Right kidney (tissue), 1 donor: ENCODE measurements at regions not wholly inside any gene's neighbourhood (a gene's known extent, or its start where the extent isn't known, plus 50 kb on each side); places are given as distances from the start of the nearest gene placed in this dataset.
"Not testable (repeated sequence)": the region's sequence is repeated elsewhere in the genome, so short reads cannot be mapped to it uniquely, and the experiment has no call there.

Experiments
- DNase-seq: peaks from one replicate; pipeline ENCODE4 v3.0.0-alpha.2; 2016

DNA sequence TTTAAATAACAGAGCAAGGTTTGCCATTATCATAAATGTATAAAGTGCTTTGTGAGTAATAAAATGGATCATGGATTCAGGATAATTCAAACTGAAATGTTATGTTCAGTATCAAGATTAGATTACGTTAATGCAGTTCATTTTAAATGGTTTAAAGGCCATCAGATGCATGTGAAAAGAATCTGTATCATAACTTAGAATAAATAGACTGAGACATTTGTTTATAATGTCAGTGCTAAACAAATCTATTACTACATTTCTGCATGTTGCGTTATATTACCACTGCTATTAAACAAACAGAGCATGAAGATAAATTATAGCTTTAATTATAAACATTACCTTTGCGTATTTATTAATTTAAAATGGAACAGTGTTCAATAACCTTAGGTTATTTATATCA lies 160.2 kb downstream of the TOX3 start:
- DNase-seq, result no peak

DNA sequence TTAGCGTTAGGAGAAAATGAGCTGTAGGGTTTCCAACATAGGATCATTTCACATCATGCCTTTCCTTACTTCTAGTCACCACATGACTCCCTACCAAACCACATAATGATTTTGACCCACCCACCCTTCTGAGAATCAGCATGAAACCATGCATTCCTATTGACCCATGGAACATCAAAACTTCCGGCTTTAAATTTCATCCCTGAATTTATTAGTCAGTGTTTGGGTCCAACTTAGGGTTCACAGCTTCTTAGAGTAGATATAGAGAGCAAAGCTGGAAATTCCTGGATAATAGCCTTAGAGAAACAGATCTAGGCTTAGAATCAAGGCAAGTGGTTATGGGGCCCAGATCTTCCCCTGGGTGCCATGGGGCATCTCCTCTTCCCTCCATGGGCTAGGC lies 162.6 kb downstream of the TOX3 start:
- DNase-seq, result no peak

DNA sequence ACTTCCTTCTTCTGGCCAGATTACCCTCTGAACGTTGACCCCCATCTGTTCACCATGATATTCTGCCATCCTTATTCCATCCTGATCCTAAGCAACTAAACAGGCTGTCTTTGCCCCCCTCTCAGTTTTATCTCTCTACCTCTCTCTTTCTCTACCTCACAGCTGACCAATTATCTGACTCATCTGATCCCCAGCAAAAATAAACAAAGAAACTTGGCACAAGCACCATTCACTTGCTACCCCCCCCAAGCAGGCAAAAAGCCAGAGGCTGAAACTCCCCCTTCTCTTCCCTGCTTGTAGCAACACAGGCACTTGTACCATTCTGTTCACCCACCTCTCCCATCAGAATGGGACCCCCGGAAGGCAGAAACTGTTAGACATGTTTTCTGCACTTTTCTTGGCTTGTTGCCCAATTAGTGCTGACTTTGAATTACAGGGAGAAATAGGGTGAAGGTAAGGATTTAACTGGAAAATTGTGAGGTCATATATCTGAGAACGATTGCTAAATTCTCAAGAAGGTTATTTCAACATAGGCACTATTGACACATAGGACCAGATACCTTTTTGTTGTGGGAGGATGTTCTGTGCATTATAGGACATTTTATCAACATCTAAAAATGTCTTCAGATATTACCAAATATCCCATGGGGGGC lies 163.2 kb downstream of the TOX3 start:
- DNase-seq, result no peak

DNA sequence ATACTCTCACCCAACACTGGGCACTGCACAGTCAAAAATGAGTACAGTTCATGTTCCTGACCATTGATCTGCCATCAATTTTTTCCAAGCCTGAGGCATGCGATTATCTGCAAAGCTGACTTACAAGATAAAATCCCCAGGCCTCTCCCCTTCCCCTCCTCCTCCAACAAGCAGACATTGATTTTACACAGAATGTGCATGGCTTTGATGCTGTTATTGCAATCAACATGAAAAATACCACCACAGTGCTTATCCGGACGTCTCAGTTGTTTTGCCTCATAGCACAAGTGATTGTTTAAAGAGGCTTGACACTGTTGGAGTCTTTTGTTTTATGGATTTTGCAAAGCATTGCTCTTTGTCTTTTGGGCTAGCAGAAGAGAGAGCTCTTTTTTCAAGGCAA lies 163.8 kb downstream of the TOX3 start:
- DNase-seq, result no peak

DNA sequence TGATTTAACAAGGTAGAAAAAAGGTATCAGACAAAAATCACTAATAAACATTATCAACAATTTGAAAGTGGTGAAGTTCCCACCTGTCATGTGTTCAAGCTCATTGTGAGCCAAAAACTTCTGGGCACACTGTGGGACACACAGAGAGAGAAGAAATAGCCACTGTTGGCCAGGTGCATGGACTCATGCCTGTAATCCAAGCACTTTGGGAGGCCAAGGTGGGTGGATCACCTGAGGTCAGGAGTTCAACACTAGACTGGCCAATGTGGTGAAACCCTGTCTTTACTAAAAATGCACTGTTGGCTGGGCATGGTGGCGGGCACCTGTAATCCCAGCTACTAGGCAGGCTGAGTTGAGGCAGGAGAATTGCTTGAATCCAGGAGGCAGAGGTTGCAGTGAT lies 167.4 kb downstream of the TOX3 start:
- DNase-seq, result no peak

DNA sequence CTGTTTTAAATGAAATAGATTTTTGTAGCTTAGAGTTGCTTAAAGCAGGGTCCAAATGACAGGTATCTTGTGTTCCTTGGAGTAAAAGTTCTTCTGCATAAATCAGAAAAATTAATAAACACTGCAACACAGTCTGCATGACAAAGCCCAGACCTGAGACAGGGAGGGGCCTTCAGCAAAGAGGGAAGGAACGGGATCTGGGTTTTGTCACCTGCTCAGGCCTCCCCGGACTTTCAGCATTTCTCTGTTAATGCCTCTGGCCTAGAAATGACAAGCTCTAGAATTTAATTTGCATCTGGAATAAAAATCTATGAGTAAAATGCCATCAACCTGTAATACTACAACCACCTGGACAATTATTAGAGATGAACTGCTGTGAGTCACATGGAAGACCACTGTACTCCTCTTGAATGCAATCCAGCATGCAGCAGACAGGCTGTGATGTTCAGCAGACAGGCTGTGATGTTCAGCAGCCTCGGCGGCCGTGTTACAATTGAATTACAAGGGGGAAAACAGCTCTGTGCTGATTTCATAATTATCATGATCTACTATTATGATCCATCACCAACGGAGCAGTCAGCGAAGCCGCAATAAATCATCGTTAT lies 170.2 kb downstream of the TOX3 start:
- no peak for DNase-seq

DNA sequence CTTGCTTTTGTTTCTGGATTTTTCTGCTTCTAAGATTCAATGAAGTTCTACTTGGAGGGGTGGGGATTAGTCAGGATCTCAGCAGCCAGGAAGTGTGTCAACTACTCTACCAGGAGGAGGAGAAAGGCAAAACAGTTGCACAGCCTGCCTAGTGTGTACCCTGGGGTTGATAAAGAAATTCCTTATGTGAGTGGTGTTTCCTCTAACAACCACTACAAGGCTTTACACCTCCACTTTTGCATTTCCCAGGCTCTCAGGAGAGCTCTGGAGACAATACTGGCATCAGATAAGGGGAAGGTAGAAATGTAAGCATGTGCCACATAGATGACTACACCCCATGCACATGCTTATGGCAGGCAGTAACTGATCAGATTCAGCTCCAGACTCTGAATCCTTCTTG lies 174.6 kb downstream of the TOX3 start:
- DNase-seq, result no peak

DNA sequence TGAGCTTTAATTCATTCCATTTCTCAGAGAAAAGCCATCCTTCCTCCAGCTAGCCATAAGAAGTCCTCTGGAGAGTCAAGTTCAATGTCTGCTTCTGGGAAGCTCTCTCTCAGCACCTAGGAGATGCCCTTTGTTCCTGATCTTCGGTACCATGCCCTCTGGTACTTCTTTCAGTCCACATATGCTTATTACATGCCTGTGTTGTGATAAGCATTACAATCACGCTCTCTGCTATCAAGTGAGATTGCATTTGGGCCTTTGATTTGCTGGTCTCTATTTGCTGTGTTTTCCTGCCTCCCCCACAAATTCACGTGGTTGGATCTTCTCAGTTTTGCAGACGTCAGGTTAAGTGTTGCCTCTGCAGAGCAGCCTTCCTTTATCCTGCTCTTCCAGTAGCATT lies 178.1 kb downstream of the TOX3 start:
- DNase-seq, result no peak

DNA sequence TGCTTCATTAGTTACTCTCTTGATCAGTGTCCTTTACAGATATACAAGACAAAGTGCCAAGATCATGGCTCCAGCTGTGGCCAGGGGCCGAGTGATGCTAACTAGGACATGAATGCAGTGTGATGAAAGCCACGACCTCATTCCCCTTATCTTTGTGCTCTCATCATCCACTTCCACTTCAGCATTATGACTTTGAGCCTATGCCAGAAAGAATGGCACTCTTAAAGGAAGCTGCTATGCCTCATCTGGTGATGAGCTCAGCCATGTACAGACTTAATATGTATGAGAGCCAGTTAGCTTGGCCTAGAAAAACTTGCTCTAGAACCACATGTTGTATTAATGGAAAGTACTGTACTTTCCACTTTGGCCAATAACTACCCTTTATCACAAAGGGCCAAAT lies 179.1 kb downstream of the TOX3 start:
- DNase-seq, result no peak

DNA sequence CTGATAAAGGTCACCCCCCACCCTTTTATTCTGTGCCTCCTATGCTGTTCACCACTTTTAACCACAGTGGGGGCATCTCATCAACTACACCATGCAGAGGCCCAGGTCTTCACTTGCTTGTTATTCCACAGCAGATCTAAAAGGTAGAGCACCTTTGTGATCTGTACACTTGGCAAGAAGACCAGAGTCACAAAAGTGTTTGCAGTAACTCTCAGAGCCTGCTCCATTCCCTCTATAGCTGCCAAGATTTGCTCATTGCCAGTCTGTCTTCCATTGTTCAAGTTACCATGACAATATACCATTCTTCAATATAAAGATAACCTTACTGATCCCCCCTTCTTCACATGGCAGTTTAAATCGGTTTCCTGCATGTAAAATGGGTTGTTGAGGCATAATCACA lies 180.0 kb downstream of the TOX3 start:
- no peak for DNase-seq

DNA sequence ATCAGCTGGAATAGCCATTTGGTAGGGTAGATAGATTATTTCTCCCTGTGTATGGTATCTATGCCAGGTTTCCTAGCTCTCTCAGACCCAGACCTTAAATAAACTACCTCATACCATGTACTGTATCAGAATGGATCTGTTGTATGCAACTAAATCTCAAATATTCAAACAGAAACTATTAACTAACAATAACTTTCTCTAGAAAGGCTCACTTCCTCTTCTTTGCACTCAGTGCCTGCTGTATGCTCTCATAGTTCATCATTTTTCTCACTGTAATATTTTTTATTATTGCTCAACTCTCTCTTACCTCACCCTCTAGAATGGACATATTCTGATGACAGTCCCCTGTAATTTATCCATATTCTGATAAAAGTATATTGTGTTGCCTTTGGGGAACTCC lies 182.4 kb downstream of the TOX3 start:
- no peak for DNase-seq

DNA sequence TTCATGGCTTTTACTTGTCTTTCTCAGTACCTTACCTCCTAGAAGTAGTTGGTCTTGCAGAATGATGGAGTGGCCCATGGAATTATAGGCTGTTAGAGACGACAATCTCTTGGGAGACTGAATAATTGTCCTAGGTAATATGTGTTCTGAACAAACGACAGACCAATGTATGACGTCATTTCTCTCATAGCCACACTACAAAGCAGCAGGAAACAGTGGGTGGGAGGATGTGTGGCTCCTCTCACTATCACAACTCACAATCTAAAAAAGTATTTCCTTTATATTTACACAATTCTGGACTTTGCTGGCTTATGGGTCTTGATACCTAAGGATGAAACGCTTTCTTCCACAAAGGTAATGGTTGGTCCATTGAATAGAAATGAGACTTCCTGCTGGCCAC lies 183.9 kb downstream of the TOX3 start:
- no peak for DNase-seq

DNA sequence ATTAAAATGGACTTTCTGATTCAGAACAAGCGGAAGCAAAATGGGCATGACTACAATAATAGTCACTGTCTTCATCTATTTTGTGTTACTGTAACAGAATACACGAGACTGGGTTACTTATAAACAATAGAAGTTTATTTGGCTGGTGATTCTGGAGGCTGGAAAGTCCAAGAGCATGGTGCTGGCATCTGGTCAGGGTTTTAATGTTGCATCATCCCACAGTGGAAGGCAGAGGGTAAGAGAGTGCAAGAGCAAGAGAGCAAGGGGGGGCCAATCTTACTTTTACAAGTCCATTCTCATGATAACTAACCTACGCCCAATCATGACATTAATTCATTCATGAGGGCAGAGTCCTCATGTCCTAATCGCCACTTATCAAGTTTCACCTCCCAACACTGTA lies 189.2 kb downstream of the TOX3 start:
- no peak for DNase-seq

DNA sequence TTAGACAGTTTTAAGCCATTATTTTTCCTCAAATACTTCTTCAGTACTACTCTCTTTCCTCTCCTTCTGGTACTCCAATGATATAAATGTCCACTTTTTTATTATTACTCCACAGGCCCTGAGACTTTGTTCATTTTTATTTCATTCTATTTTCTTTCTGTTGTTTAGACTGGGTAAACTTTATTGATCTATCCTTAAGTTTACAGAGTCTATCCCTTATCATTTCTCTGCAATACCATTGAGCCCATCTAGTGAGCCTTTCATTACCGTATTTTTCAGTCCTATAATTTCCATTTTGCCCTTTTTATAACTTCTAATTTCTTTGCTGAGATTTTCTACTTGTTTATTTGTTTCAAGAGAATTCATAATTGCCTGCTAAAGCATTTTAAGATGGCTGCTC lies 193.7 kb downstream of the TOX3 start:
- DNase-seq, result no peak

DNA sequence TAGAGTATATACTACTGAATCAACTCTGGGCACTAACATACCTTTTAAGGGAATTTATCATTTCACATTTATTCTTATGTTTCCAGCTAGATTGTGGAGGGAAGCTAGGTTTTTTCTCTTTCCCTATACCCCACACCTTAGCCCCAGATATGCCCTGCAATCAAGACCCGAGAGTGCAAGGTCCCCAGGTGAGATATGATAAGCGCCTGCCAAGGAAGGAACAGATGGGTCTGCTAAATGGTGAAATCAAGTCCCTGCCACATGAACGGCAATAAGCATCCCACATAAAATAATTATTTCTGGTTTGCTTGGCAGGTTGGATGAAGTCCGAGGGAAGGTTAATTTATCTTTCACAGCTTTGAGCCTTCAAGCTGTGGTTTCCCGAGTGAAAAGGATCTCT lies 195.5 kb downstream of the TOX3 start:
- no peak for DNase-seq

DNA sequence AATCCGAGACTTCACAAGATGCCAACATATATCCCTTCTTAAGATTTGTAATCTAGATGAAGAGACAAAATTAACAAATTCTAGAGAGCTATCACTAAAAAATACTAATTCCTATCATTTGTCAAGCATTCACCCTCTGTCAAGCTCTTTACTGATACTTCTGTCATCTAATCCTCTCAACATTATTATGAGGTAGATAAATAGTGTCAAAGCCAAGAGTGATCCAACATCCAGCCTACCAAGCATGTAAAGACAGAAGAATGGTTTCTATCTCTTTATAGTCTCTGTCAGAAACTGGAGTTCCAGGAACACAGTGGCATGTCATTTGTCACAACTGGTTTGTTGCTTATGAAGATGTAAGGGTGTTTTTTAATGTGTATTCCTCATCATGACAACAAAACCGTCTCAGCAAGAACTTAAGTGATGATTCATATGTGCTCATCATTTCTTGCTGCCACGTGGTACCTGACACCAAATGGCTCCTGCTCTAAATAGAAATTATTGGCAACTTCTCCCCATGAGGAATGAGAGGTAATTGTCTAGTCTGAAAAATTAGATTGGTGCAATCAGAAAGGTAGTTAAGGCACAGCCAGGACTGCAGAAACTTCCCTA lies 196.8 kb downstream of the TOX3 start:
- no peak for DNase-seq

DNA sequence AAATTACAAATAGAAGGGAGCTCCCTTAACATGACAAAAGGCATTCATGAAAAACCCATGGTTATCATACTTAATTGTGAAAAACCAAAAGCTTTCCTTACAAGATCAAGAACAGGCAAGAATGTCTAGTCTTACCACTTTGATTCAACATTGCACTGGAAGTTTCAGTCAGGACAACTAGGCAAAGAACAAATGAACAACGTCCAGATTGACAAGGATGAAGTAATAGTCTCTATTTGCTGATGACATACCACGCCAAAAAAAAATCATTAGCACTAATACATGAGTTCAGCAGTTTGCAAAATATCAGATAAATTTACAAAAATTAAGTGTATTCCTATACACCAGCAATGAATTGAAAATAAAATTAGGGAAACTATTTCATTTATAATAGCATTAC lies 200.2 kb downstream of the TOX3 start:
- no peak for DNase-seq

DNA sequence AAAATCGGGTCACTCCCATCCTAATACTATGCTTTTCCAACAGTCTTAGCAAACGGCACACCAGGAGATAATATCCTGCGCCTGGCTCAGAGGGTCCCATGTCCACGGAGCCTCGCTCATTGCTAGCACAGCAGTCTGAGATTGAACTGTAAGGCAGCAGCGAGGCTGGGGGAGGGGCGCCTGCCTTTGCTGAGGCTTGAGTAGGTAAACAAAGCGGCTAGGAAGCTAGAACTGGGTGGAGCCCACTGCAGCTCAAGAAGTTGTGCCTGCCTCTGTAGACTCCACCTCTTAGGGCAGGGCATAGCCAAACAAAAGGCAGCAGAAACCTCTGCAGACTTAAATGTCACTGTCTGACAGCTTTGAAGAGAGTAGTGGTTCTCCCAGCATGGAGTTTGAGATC lies 213.3 kb downstream of the TOX3 start:
- not testable (repeated sequence) for DNase-seq

DNA sequence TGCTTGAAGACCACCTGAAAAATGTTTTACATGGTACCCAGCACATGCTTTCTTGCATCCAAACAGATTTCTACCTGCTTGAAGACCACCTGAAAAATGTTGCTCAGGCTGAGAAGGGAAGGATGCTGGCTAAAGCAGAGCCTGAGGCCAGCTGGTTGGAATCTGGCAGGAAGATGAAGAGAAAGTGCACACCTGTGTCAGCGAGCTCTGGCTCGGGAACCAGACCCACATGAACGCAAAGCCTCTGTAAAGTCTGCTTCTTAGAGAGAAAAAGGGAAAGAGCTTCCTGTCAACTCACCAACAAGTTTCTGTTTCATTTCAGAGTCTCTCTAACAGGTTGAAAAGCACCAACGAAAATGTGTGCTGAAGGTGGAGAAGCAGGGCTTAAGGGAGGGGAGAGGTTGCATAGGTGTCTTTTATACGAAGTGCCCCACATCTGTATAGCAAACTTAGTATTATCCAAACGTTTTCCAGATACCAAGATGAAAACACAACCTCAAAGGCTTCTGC lies 226.0 kb downstream of the TOX3 start:
- DNase-seq, result no peak

DNA sequence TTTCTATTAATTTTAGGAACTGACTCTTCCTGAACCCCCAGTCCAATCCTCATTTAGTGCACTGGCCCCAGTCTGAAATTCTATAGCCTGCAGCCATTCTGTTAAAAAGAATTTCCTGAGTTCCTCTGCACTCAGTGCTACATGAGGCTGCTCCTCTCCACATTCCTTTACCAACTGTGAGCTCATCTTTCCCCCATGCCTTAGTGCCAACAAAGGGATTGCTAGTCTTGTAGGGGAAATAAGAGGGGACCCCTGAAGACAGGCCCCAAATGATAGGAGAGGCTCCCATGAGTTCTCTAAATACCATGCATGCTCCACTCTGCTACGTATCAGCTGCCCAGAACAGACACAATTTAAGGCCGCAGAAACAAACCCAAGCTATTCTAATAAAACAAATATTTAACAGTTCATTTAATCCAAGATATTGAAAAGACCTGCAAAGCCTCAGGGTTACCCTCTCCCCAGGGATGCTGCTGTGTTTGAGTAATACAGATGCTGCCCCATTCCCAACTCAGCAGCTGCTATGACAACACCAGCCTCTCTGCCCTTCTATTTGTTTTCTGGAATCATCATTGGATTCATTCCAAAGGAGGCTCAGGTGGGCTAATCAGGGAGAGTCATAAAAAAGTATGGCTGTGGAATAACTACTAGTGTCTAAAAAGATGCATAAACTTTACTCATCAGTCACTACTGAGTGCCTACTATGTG lies 228.5 kb downstream of the TOX3 start:
- DNase-seq, result no peak

DNA sequence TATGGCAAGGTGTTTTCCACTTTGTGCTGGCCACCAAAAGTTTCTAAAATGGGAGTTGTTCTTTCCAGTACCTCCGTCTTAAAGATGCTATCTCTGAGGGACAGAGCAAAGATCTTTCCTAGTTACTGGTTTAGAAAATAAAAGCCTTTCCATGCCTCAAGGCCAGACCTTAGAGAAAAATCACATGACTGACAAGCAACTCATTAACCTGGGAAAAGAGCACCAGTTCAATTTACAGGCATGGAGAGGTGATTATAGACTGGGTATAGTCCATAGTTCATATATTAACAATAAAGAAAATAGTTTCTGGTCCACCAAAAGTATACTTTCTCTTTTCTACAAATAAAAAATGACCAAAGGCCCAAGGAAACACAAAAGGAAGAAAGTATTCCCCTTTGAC lies 230.7 kb downstream of the TOX3 start:
- no peak for DNase-seq

DNA sequence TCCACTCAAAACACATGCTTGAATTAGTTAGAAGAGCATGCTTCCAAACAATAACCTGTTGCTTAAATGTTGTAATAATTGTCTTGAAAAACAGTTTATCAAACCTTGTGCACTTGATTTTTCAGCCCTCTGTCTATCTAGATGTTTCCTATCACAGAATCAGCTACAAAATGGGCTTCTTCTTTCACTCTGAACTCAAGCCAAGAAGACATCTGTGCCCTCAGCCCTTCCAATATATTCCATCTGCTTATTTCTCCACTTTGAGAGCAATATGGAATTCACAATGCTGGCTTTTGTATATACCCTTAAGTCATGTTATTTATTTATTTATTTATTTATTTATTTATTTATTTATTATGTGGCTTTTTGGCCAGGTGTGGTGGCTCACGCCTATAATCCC lies 234.2 kb downstream of the TOX3 start:
- DNase-seq, result no peak
